Right lung (tissue), 2 donors: ENCODE measurements at regions not wholly inside any gene's neighbourhood (a gene's known extent, or its start where the extent isn't known, plus 50 kb on each side); places are given as distances from the start of the nearest gene placed in this dataset.
A peak's percentile ranks its signal among the peaks of the same experiment; 100 is the strongest.

ENCODE experiments used
- DNase-seq, 2 donors: peaks; one replicate each; pipeline ENCODE4 v3.0.0-alpha.2; 2013

DNA sequence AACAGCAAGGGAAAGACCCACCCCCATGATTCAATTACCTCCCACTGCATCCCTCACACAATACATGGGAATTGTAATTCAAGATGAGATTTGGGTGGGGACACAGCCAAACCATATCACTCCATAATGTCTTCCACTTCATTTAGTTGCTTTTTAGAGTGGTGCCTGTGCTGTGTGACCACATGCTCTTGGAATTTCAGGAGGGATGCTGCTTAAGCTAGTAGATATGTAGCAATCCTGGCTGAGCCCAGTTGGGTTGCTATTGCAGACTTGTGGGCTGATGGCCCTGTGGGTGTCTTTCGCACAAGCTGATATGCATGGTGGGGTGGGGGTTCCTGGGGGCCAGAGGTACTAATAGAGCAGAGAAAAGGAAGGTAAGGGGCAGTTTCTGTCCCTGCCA is 160.4 kb upstream of the SYT6 start:
- DNase-seq: no peak

DNA sequence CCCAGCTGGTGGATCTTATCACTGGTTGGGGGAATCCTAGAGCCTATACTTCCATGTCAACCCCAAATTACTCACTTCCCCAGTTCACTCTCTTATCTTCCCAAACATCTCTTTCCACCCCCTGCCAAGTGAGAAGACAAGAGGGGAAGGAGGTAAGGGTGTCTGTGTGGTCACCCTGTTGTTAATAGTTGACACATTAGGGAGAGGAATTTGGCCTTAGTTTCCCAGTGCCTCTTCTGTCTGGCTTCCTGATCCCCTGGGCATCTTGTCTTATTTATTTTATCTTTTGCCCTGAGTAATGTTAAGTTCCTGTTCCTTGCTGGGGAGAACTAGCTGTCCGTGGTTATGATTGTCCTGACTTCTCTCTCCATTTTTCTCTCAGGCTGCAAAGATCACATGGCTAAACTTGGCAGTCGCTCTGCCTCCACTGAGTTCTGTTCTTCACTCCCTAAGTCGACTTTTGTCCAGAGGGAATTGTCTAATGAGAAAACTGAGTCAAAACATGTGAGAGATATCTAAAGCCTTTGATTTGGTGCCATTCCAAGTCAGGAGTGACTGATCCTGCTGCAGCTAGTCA is 157.1 kb upstream of the SYT6 start:
- peak in 1 of 2 donors; percentile 23 for DNase-seq

DNA sequence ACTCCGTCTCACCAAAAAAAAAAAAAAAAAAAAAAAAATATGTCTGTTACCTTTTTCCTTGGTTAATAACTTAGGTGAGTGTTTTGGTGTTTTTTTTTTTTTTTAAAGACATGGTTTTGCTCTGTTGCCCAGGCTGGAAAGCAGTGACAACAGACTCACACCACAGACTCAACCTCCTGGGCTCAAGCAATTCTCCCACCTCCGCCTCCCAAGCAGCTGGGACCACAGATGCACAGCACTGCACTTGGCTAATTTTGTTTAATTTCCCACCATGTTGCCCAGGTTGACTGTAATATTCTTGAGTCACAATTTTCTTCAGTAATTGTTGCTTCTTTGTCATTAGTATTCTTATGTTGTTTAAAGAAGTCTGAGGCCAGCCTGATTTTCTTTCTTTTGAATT is 149.2 kb upstream of the SYT6 start:
- DNase-seq: no peak

DNA sequence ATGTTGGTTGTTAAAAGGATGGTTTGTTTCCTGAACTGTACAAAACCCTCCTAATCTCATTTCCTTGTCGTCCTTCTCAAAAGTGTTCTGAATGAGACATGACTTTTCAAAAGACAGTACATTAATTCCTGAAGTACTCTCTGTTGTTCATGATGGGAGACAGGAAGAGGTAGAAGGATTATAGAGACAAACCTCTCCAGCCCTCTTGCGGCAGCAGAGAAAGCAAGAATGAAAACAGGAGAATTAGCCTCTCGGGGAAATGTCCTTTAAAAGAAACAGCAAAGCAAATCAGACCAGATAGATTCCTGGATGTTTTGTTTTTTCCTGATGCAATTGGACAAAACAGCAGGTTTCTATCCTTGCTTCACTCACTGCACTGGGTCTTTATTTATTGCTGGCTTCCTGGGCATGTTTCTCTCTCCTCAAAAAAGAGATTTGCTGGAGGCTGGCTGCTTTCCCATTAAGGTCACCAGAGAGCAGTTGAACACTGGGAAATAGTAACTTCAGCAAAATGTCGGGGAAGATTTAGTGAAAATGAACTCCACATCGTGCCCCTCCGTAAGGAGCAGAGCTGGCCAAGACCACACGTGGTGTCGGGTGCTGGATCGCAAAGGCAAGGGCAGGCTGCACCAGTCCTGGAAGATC is 145.8 kb upstream of the SYT6 start:
- DNase-seq: peak; percentile 88 to 93

DNA sequence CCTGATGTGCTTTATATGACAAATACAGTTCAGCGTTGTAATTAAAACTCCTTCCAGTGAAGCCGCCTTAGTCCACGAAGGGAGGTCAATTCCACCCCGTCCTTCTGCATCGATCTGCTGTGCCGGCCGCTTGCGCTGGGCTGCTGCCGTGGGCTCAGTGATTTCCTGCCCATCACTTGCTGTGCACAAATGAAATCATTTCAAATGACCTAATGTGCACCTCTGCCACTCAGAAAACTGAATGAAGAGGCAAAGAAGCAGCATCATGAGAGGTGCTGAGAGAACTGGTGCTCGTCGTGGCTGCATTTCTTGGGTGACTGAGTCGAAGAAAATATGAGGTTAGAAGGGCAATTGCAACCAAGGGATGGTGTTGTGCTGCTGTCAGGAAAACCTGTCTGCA is 144.3 kb upstream of the SYT6 start:
- DNase-seq: no peak

DNA sequence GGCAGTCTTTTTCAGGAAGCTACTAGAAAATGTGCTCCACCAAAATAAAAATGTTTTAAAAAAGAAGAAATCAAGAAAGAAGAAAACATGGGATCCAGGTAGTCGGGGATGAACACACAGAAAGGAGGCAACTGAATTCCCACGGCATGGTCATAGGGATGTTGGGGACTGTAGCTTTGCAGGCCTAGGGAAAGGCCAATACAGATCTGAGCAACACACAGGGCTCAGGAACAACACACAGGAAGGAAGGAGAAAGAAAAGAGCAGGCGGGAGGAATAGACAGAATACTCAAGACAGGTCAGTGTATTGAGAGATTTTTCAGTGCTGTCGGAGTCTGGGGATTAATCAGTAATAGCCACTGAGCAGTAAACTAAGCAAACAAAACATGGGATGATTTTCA is 142.7 kb upstream of the SYT6 start:
- DNase-seq: no peak

GRCh38 chr1:114295321-114295720 is 141.7 kb upstream of the SYT6 start:
- DNase-seq: no peak

DNA sequence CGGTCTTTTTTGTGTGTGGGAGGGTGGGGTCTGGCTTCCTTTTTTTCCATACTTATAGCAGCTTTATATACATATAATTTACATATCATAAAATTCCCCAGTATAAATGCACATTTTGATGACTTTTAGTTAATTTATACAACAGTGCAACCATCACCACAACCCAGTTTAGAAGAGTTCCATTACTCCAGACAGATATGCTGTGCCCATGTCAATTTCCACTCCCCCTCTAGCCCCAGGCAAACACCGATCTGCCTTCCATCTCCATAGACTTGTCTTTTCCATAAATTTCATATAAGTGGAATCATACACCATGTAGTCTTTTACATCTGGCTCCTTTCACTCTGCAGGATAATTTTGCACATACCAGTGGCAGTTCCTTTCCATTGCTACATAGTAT is 139.2 kb upstream of the SYT6 start:
- DNase-seq: no peak

DNA sequence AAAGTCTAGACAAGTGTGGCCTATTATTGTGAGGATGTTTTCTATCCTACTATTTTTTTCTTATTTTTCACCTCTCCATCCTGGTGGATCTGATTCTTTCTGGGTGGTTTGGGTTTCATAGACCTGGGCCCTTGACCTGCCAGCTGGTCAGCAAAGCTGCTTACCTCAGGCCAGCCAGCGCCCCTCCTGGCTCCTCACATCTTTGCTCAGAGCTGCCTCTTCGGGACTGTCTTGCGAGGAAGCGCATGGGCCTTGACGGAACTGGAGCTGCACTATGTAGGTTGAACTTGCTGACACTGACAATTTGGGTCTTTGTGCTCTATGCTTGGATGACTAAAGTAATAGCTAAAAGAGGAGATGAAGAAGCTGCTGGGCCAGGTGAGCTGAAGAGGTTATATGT is 138.5 kb upstream of the SYT6 start:
- DNase-seq: no peak

DNA sequence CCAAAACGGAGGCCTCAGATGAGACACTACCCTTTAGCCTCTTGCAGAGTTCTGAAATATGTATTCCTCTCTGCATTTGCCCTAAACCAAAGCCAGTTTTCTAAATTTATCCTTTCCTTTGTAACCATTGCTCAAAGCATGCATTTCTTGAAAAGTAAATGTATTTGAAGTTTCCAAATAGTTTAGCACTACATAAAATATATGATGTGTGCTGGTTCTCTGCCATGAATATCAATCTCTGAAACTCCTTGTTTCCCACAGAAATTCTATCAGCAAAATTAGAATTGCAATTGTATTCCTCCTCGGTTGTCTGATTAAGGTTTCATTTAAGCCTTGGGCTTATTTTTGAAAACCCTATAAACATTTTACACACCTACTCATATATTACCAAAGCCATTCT is 137.1 kb upstream of the SYT6 start:
- no peak for DNase-seq

- DNase-seq: no peak
These were observed 136.7 kb upstream of the SYT6 start for GRCh38 chr1:114290341-114290740.

DNA sequence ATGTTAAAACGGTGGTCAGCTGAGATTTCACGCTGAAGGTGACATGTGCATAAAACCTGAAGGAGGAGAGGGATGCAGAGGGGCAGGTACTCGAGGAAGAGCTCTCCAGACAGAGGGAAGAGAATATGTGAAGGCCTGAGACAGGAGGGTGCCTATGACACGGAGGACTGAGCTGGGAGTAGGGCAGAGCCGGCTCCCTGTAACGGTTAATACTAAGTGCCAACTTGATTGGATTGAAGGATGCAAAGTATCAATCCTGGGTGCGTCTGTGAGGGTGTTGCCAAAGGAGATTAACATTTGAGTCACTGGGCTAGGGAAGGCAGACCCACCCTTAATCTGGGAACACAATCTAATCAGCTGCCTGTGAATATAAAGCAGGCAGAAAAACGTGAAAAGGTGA is 136.2 kb upstream of the SYT6 start:
- DNase-seq: no peak

DNA sequence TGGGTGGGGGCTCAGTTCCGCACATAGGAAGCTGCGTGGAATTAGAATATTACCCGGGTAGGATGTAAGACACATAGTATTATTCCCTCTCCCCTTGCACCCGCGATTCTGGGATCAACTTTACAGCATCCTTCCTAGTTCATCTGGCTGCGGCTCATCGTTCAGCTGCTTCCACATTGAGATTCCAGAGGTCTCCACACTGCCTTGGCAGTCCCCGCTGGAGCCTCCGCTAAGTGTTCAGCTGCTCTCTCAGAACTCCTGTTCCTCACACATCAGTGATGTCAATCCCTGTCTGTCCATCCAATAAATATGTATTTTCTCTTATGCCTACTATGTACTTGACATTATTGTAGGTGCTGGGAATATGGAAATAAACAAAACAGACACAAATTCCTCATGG is 135.6 kb upstream of the SYT6 start:
- no peak for DNase-seq

DNA sequence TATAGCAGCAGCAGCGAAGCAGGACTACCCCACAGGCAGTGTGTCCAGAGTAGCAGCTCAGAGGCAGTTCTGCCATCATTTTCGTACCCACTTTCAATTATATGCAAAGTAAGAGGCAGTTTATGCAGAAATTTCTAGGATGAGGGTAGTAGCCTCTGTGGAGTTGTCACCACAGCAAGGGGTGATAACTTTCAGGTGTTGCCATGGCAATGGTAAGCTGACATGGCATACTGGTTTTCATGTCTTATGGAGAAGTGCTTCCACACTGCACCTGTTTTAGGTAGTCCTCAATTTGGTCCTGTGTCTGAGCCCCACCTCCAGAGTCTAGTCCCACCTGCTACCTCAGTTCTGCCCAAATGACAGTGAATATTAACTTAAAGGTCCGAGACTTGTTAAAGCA is 133.3 kb upstream of the SYT6 start:
- no peak for DNase-seq

DNA sequence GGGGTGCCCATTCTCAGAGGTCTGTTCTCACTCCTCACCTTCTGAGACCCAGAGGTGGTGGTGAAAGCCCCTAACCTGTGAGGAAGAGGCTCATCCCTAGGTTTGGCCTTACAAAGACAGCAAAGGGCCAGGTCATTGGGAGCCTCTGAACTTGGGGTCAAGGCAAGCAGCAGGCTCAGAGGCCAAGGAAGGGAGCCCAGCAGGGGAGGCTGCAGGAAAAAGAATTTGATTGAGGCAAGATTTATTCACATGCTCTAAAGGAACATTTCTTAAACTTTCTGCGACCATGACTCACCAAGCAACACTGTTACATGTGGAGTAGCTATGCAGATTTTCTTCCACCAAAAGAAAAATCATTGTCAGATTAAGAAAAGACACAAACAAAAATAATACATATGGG is 132.5 kb upstream of the SYT6 start:
- DNase-seq: no peak

DNA sequence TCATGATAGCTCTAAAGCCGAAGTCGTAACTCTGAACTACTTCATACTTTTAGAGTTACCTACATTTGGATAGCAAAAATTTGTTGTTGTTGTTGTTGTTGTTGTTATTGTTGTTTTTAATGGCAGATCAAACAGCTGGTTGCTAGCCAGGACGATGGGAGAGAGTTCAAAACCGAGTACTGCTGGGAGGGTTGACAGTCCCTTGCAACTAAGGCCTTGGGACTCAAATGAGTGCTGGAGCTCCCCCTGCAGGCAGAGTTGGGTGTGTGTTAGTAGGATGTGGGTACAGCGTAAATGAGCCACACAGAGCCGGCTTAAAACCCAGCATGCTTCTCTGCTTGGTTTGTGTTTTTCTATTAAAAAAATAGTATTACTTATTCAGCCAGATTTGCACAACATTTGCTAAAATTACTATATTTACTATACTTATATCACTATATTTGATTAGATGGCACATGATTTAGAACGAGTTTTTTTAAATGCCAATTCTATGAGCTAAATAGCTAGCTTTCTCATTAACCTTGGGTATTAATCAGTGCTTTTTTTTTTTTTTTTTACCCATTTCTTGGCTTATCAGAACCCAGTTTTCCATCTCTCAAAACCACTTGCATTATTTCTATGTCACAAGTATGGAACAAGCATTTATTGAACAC is 129.2 kb upstream of the SYT6 start:
- peak; percentile 74 to 82 for DNase-seq

GRCh38 chr1:114278911-114279310 is 125.2 kb upstream of the SYT6 start:
- DNase-seq: no peak

GRCh38 chr1:114278430-114278829 is 124.8 kb upstream of the SYT6 start:
- no peak for DNase-seq

- no peak for DNase-seq
These were observed 121.1 kb upstream of the SYT6 start for GRCh38 chr1:114274621-114275317.

- no peak for DNase-seq
These were observed 118.9 kb upstream of the SYT6 start for GRCh38 chr1:114272593-114272992.

DNA sequence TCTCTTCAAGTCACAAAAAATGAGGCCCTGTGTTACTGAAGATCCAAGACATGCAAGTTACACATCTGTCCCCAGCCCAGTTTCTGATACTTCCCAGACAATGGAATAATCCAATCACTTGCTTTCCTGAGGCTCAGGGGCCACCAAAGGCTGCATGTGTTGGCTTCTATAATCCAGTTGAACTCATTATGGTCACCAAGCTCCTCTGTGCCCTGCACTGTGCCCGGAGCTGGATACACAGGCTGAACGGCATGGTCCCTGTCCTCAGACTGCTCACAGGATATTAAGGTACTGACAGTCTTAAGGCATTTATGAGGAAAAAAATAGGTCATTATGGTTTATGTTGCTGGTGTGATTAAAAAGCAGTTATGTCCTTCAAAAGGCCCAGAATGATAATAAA is 117.0 kb upstream of the SYT6 start:
- no peak for DNase-seq

GRCh38 chr1:114270282-114270681 is 116.6 kb upstream of the SYT6 start:
- peak in 1 of 2 donors; percentile 52 for DNase-seq

GRCh38 chr1:114269539-114269938 is 115.9 kb upstream of the SYT6 start:
- DNase-seq: no peak
